ENCODE measurements at regions not wholly inside any gene's neighbourhood (a gene's known extent, or its start where the extent isn't known, plus 50 kb on each side); places are given as distances from the start of the nearest gene placed in this dataset.

GRCh38 chr4:45693746-45694145 lies 430.1 kb downstream of the GABRG1 start:
- DNase-seq, result no peak
- Histone ChIP-seq H3K36me3 (ENCODE audit: control insufficient read depth, insufficient read depth, low read length) (no peaks in the 10 kb centered on the region), H3K9me3 (no peaks in the 10 kb centered on the region), H3K27me3 (replicated peaks; ENCODE audit: control insufficient read depth, insufficient read depth, low read length) (no peaks in the 10 kb centered on the region), H3K4me3 (ENCODE audit: low read depth, low read length) (no peak overlapping the region), H3K4me1 (no peaks in the 10 kb centered on the region)
- no peaks in the 10 kb centered on the region for H3K4me1 Mint-ChIP-seq (ENCODE audit: low read depth, unreplicated experiment)
- TF ChIP-seq CTCF (IDR thresholded peaks at IDR 0.05; ENCODE audit: insufficient read depth in 1 of 2, low read depth in 1 of 2, low read length in 1 of 2, severe bottlenecking in 1 of 2, unreplicated experiment in 1 of 2), result no peak
- CTCF ChIA-PET, result no interaction called here
- no peak overlapping the region for H3K4me3 Mint-ChIP-seq (ENCODE audit: unreplicated experiment)
- H3K27me3 Mint-ChIP-seq (ENCODE audit: insufficient read depth, unreplicated experiment), result no peaks in the 10 kb centered on the region
- no peaks in the 10 kb centered on the region for H3K36me3 Mint-ChIP-seq (ENCODE audit: insufficient read depth, unreplicated experiment)
- H3K27ac Mint-ChIP-seq (ENCODE audit: unreplicated experiment), result no peak overlapping the region
- H3K9me3 Mint-ChIP-seq (ENCODE audit: unreplicated experiment), result no peaks in the 10 kb centered on the region
- intact Hi-C loops (cut with micrococcal nuclease; ENCODE audit: unreplicated experiment), result no loop called here
- BruUV-seq (replicated peaks), result no TSS peak
- POLR2A ChIA-PET, result no interaction called here

GRCh38 chr4:45692131-45692735 lies 431.6 kb downstream of the GABRG1 start:
- POLR2A ChIA-PET, result no interaction called here
- CTCF ChIA-PET, result no interaction called here
- intact Hi-C loops (cut with micrococcal nuclease; ENCODE audit: unreplicated experiment), result no loop called here

GRCh38 chr4:45688341-45688740 lies 435.5 kb downstream of the GABRG1 start:
- no peak for TF ChIP-seq CTCF (IDR thresholded peaks at IDR 0.05; ENCODE audit: insufficient read depth in 1 of 2, low read depth in 1 of 2, low read length in 1 of 2, severe bottlenecking in 1 of 2, unreplicated experiment in 1 of 2)
- Mint-ChIP-seq H3K9me3 (ENCODE audit: unreplicated experiment) (no peaks in the 10 kb centered on the region), H3K4me3 (ENCODE audit: unreplicated experiment) (no peak overlapping the region), H3K4me1 (ENCODE audit: low read depth, unreplicated experiment) (no peaks in the 10 kb centered on the region), H3K27me3 (ENCODE audit: insufficient read depth, unreplicated experiment) (no peaks in the 10 kb centered on the region), H3K27ac (ENCODE audit: unreplicated experiment) (no peak overlapping the region), H3K36me3 (ENCODE audit: insufficient read depth, unreplicated experiment) (no peaks in the 10 kb centered on the region)
- no peaks in the 10 kb centered on the region for H3K9me3 ChIP-seq
- H3K36me3 ChIP-seq (ENCODE audit: control insufficient read depth, insufficient read depth, low read length), result no peaks in the 10 kb centered on the region
- POLR2A ChIA-PET, result no interaction called here
- no peaks in the 10 kb centered on the region for H3K27me3 ChIP-seq (replicated peaks; ENCODE audit: control insufficient read depth, insufficient read depth, low read length)
- intact Hi-C loops (cut with micrococcal nuclease; ENCODE audit: unreplicated experiment), result no loop called here
- no peaks in the 10 kb centered on the region for H3K4me1 ChIP-seq
- CTCF ChIA-PET, result no interaction called here
- no peak overlapping the region for H3K4me3 ChIP-seq (ENCODE audit: low read depth, low read length)
- no peak for DNase-seq
- no TSS peak for BruUV-seq (replicated peaks)

More at GRCh38 chr4:45692131-45692735, 431.6 kb downstream of the GABRG1 start:
- no peak overlapping the region for H3K27ac Mint-ChIP-seq (ENCODE audit: unreplicated experiment)
- H3K9me3 Mint-ChIP-seq (ENCODE audit: unreplicated experiment), result no peaks in the 10 kb centered on the region
- H3K4me3 Mint-ChIP-seq (ENCODE audit: unreplicated experiment), result no peak overlapping the region
- H3K27me3 ChIP-seq (replicated peaks; ENCODE audit: control insufficient read depth, insufficient read depth, low read length), result no peaks in the 10 kb centered on the region
- H3K9me3 ChIP-seq, result no peaks in the 10 kb centered on the region
- H3K27me3 Mint-ChIP-seq (ENCODE audit: insufficient read depth, unreplicated experiment), result no peaks in the 10 kb centered on the region
- no peak for TF ChIP-seq CTCF (IDR thresholded peaks at IDR 0.05; ENCODE audit: insufficient read depth in 1 of 2, low read depth in 1 of 2, low read length in 1 of 2, severe bottlenecking in 1 of 2, unreplicated experiment in 1 of 2)
- no peaks in the 10 kb centered on the region for H3K4me1 ChIP-seq
- DNase-seq, result no peak
- no TSS peak for BruUV-seq (replicated peaks)
- no peaks in the 10 kb centered on the region for H3K4me1 Mint-ChIP-seq (ENCODE audit: low read depth, unreplicated experiment)
- H3K36me3 Mint-ChIP-seq (ENCODE audit: insufficient read depth, unreplicated experiment), result no peaks in the 10 kb centered on the region
- no peaks in the 10 kb centered on the region for H3K36me3 ChIP-seq (ENCODE audit: control insufficient read depth, insufficient read depth, low read length)
- no peak overlapping the region for H3K4me3 ChIP-seq (ENCODE audit: low read depth, low read length)

Data from Caco-2 (cell line).